ENCODE measurements at regions not wholly inside any gene's neighbourhood (a gene's known extent, or its start where the extent isn't known, plus 50 kb on each side); places are given as distances from the start of the nearest gene placed in this dataset.

GRCh38 chr18:64519201-64519600 lies 370.3 kb upstream of the LINC00305 start:
- DNase-seq: no peak

GRCh38 chr18:64518191-64518590 lies 369.3 kb upstream of the LINC00305 start:
- no peak for DNase-seq

GRCh38 chr18:64513401-64513800 lies 364.5 kb upstream of the LINC00305 start:
- DNase-seq: no peak

GRCh38 chr18:64490207-64490606 lies 341.3 kb upstream of the LINC00305 start:
- no peak for DNase-seq

GRCh38 chr18:64488698-64489097 lies 339.8 kb upstream of the LINC00305 start:
- DNase-seq: no peak

- DNase-seq: no peak
Observed at GRCh38 chr18:64474773-64475172, 325.9 kb upstream of the LINC00305 start.

- no peak for DNase-seq
Observed at GRCh38 chr18:64474255-64474654, 325.4 kb upstream of the LINC00305 start.

- no peak for DNase-seq
Observed at GRCh38 chr18:64449434-64449833, 300.5 kb upstream of the LINC00305 start.

- no peak for DNase-seq
Observed at GRCh38 chr18:64444819-64445218, 295.9 kb upstream of the LINC00305 start.

- no peak for DNase-seq
Observed at GRCh38 chr18:64438178-64438577, 289.3 kb upstream of the LINC00305 start.

- no peak for DNase-seq
Observed at GRCh38 chr18:64436111-64436510, 287.2 kb upstream of the LINC00305 start.

- DNase-seq: no peak
Observed at GRCh38 chr18:64419156-64419555, 270.3 kb upstream of the LINC00305 start.

GRCh38 chr18:64416990-64417389 lies 268.1 kb upstream of the LINC00305 start:
- DNase-seq: no peak

GRCh38 chr18:64415218-64415617 lies 266.3 kb upstream of the LINC00305 start:
- no peak for DNase-seq

GRCh38 chr18:64410685-64411084 lies 261.8 kb upstream of the LINC00305 start:
- no peak for DNase-seq

- DNase-seq: no peak
Observed at GRCh38 chr18:64409511-64409910, 260.6 kb upstream of the LINC00305 start.

- no peak for DNase-seq
Observed at GRCh38 chr18:64407606-64408005, 258.7 kb upstream of the LINC00305 start.

GRCh38 chr18:64405161-64405560 lies 256.3 kb upstream of the LINC00305 start:
- no peak for DNase-seq

- DNase-seq: no peak
Observed at GRCh38 chr18:64403784-64404503, 255.1 kb upstream of the LINC00305 start.

- no peak for DNase-seq
Observed at GRCh38 chr18:64402636-64403035, 253.7 kb upstream of the LINC00305 start.

- DNase-seq: no peak
Observed at GRCh38 chr18:64401268-64402060, 252.6 kb upstream of the LINC00305 start.

- DNase-seq: no peak
Observed at GRCh38 chr18:64399566-64399965, 250.7 kb upstream of the LINC00305 start.

- DNase-seq: no peak
Observed at GRCh38 chr18:64398320-64398719, 249.4 kb upstream of the LINC00305 start.

GRCh38 chr18:64392202-64392601 lies 243.3 kb upstream of the LINC00305 start:
- DNase-seq: no peak

Data from right forelimb (tissue), 1 donor.